ENCODE measurements at regions not wholly inside any gene's neighbourhood (a gene's known extent, or its start where the extent isn't known, plus 50 kb on each side); places are given as distances from the start of the nearest gene placed in this dataset.

DNA sequence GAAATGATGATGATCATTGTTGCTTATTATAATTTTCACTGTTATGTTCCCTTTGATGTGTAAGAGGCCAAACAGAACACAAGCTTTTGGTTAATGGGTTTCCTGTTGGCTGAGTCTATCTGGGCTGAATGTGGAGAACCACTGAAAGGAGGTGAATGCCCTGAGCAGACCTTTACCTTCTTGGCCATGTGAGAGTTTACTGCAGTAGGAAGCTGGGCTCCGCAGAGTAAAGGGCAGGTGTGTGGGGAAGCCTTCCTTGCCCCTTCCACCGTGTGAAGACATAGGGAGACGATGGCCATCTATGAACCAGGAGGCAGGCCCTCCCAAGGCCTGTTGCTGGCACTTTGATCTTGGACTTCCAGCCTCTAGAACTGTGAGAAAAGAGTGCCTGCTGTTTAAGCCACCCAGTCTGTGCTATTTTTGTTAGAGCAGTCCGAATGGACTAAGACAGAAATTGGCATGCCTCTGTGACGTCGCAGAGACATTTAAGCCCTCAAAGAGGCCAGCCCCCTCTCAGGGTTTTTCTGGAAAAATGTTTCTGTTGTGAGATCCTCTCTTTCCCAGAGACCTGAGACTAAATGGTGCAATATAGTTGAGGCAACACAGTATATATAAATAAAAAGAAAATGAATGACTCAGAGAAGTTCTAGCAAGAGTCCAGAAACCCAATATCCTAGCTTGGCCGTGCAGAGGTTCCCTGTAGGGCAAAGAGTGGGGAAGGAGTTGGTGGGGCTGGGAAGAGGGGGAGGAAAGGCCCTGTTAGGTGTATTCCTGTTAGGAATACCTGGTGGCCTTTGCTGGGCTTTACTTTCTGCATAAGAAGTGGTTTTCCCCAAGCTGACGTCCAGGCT, 121.9 kb upstream of the LGALSL start:
- 73% methylated on average over 4 of the region's 8 CpGs for WGBS (ENCODE audit: insufficient coverage)
- no peaks in the 10 kb centered on the region for H3K36me3 ChIP-seq (ENCODE audit: control insufficient read depth, insufficient read depth, low read length)
- H3K4me3 ChIP-seq (ENCODE audit: low read length): no peak overlapping the region
- peaks cover 34% of the 10 kb centered on the region for H3K4me1 ChIP-seq (ENCODE audit: control insufficient read depth, insufficient read depth, low read length)
- no peak for DNase-seq
- no peaks in the 10 kb centered on the region for H3K27me3 ChIP-seq (ENCODE audit: control insufficient read depth, insufficient read depth, low read length)
- H3K9me3 ChIP-seq (replicated peaks; ENCODE audit: control insufficient read depth, low read depth, low read length): no peaks in the 10 kb centered on the region
- H3K27ac ChIP-seq (ENCODE audit: low read length): no peak overlapping the region

- H3K27ac ChIP-seq (ENCODE audit: low read length): no peak overlapping the region
- H3K27me3 ChIP-seq (ENCODE audit: control insufficient read depth, insufficient read depth, low read length): no peaks in the 10 kb centered on the region
- DNase-seq: no peak
- peaks cover 12% of the 10 kb centered on the region for H3K4me1 ChIP-seq (ENCODE audit: control insufficient read depth, insufficient read depth, low read length)
- no peaks in the 10 kb centered on the region for H3K9me3 ChIP-seq (replicated peaks; ENCODE audit: control insufficient read depth, low read depth, low read length)
- WGBS (ENCODE audit: insufficient coverage): no CpG with 5 or more reads among the region's 1 CpG
- no peaks in the 10 kb centered on the region for H3K36me3 ChIP-seq (ENCODE audit: control insufficient read depth, insufficient read depth, low read length)
- no peak overlapping the region for H3K4me3 ChIP-seq (ENCODE audit: low read length)
Measured at GRCh38 chr2:64336171-64336570, 117.8 kb upstream of the LGALSL start.

DNA sequence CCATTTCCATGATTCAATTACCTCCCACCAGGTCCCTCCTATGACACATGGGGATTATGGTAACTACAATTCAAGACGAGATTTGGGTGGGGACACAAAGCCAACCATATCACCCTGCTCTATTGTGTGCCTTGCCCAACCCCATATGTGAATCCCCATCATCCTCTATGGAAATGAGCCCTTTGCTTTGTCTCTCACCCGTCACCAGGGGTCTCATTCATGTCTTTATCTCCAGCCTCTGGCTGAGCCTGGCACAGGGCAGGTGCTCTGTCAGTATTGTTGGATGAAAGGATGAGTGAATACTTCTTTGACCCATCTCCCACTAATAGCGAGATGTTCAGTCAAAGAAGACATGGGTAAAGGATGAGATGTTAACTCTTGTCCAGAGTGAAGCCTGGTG, 116.6 kb upstream of the LGALSL start:
- H3K9me3 ChIP-seq (replicated peaks; ENCODE audit: control insufficient read depth, low read depth, low read length): no peaks in the 10 kb centered on the region
- DNase-seq: no peak
- H3K27ac ChIP-seq (ENCODE audit: low read length): no peak overlapping the region
- H3K4me3 ChIP-seq (ENCODE audit: low read length): no peak overlapping the region
- H3K36me3 ChIP-seq (ENCODE audit: control insufficient read depth, insufficient read depth, low read length): no peaks in the 10 kb centered on the region
- H3K27me3 ChIP-seq (ENCODE audit: control insufficient read depth, insufficient read depth, low read length): no peaks in the 10 kb centered on the region
- peaks cover 2% of the 10 kb centered on the region for H3K4me1 ChIP-seq (ENCODE audit: control insufficient read depth, insufficient read depth, low read length)
- WGBS (ENCODE audit: insufficient coverage): 100% methylated on average over 1 of the region's 3 CpGs

DNA sequence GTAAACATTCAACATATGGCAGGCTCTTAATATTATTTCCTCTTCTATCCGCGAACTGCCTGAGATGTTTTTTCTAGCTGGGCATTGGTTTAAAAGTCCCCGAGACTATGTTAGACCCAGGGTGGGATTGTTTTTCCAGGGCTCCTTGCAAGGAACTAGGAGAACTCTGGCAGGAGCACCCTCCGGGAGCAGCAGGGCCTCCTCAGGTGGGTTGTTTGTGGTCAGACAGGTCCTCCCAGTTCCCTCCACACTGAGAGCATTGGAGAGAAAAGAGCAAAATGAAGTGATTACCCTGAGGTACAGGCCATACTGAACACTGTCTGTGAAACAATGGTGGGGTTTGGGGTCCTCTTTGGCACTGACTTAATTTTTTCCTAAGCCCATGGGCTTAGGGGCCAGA, 115.9 kb upstream of the LGALSL start:
- H3K27ac ChIP-seq (ENCODE audit: low read length): no peak overlapping the region
- no peak for DNase-seq
- H3K4me3 ChIP-seq (ENCODE audit: low read length): no peak overlapping the region
- H3K4me1 ChIP-seq (ENCODE audit: control insufficient read depth, insufficient read depth, low read length): peaks cover 2% of the 10 kb centered on the region
- no peaks in the 10 kb centered on the region for H3K36me3 ChIP-seq (ENCODE audit: control insufficient read depth, insufficient read depth, low read length)
- 100% methylated on average over 1 of the region's 4 CpGs for WGBS (ENCODE audit: insufficient coverage)
- no peaks in the 10 kb centered on the region for H3K27me3 ChIP-seq (ENCODE audit: control insufficient read depth, insufficient read depth, low read length)
- H3K9me3 ChIP-seq (replicated peaks; ENCODE audit: control insufficient read depth, low read depth, low read length): no peaks in the 10 kb centered on the region

DNA sequence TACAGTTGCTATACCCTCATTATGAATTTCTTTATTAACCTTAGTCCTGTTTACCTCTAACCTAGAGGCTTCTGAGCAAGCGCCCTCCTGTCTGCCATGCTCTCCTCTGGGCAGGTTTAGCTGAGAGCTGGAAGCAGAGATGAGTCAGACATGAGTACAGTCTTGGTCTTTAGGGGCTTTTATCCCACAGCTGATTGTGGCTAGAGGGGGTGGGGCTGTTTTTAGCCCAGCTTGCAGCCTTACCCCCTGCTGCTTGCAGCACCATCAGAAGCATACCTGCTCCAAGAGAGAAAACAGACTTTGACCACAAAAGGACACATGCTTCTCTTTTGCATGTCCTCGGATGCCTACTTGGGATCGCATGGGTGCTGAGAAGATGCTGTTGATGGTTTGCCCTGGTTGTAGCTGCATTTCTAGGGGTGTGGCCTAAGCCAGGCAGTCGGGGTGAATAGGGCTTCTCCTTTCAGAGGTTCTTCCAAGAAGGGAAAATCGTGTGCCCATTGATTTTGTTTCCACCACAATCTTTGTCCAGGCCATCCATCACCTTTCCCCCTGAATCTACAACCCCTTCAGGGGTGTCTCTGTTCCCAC, 115.0 kb upstream of the LGALSL start:
- H3K4me1 ChIP-seq (ENCODE audit: control insufficient read depth, insufficient read depth, low read length): peaks cover 2% of the 10 kb centered on the region
- DNase-seq: no peak
- no peaks in the 10 kb centered on the region for H3K9me3 ChIP-seq (replicated peaks; ENCODE audit: control insufficient read depth, low read depth, low read length)
- H3K27ac ChIP-seq (ENCODE audit: low read length): no peak overlapping the region
- H3K36me3 ChIP-seq (ENCODE audit: control insufficient read depth, insufficient read depth, low read length): no peaks in the 10 kb centered on the region
- 56% methylated on average over 3 of the region's 5 CpGs for WGBS (ENCODE audit: insufficient coverage)
- no peak overlapping the region for H3K4me3 ChIP-seq (ENCODE audit: low read length)
- no peaks in the 10 kb centered on the region for H3K27me3 ChIP-seq (ENCODE audit: control insufficient read depth, insufficient read depth, low read length)

- H3K36me3 ChIP-seq (ENCODE audit: control insufficient read depth, insufficient read depth, low read length): no peaks in the 10 kb centered on the region
- DNase-seq: no peak
- 100% methylated on average over 1 of the region's 6 CpGs for WGBS (ENCODE audit: insufficient coverage)
- H3K27me3 ChIP-seq (ENCODE audit: control insufficient read depth, insufficient read depth, low read length): no peaks in the 10 kb centered on the region
- H3K9me3 ChIP-seq (replicated peaks; ENCODE audit: control insufficient read depth, low read depth, low read length): no peaks in the 10 kb centered on the region
- no peak overlapping the region for H3K4me3 ChIP-seq (ENCODE audit: low read length)
- no peak overlapping the region for H3K27ac ChIP-seq (ENCODE audit: low read length)
- peaks cover 2% of the 10 kb centered on the region for H3K4me1 ChIP-seq (ENCODE audit: control insufficient read depth, insufficient read depth, low read length)
Measured at GRCh38 chr2:64341461-64341860, 112.5 kb upstream of the LGALSL start.

- Histone ChIP-seq H3K9me3 (replicated peaks; ENCODE audit: control insufficient read depth, low read depth, low read length) (no peaks in the 10 kb centered on the region), H3K4me1 (ENCODE audit: control insufficient read depth, insufficient read depth, low read length) (peaks cover 2% of the 10 kb centered on the region), H3K27me3 (ENCODE audit: control insufficient read depth, insufficient read depth, low read length) (no peaks in the 10 kb centered on the region), H3K36me3 (ENCODE audit: control insufficient read depth, insufficient read depth, low read length) (no peaks in the 10 kb centered on the region), H3K4me3 (ENCODE audit: low read length) (no peak overlapping the region), H3K27ac (ENCODE audit: low read length) (no peak overlapping the region)
- 56% methylated on average over 1 of the region's 6 CpGs for WGBS (ENCODE audit: insufficient coverage)
- DNase-seq: no peak
Measured at GRCh38 chr2:64342195-64343099, 111.5 kb upstream of the LGALSL start.

DNA sequence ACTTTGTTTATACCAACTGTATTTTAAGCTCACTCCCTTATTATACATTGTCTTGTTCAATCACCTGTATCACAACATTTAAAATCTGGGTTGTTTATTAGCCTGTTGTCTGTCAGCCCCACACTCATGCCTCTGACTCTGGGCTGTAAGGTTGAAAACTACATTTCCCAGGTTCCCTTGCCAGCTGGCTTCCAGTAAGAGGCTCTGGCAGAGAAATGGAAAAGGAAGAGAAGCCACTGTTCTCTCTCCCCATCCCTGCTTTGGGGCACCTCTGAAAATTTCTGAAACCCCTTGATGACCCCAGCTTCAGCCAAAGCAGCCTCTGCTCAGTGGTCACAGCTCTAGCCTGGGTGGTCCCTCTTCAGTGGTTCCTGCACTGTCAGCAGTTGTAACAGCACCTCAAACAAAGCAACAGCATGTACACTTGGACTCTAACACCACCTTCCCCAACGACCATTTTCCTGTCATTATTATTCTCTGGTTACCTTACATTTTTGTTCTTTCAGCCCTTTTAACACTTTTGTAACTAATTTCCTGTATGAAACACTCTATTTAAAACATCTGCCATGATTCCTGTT, 108.9 kb upstream of the LGALSL start:
- Histone ChIP-seq H3K36me3 (ENCODE audit: control insufficient read depth, insufficient read depth, low read length) (no peaks in the 10 kb centered on the region), H3K4me3 (ENCODE audit: low read length) (no peak overlapping the region), H3K27me3 (ENCODE audit: control insufficient read depth, insufficient read depth, low read length) (no peaks in the 10 kb centered on the region), H3K9me3 (replicated peaks; ENCODE audit: control insufficient read depth, low read depth, low read length) (no peaks in the 10 kb centered on the region), H3K4me1 (ENCODE audit: control insufficient read depth, insufficient read depth, low read length) (peaks cover 2% of the 10 kb centered on the region), H3K27ac (ENCODE audit: low read length) (no peak overlapping the region)
- WGBS (ENCODE audit: insufficient coverage): 0% methylated on average over 1 of the region's 1 CpG
- DNase-seq: no peak

DNA sequence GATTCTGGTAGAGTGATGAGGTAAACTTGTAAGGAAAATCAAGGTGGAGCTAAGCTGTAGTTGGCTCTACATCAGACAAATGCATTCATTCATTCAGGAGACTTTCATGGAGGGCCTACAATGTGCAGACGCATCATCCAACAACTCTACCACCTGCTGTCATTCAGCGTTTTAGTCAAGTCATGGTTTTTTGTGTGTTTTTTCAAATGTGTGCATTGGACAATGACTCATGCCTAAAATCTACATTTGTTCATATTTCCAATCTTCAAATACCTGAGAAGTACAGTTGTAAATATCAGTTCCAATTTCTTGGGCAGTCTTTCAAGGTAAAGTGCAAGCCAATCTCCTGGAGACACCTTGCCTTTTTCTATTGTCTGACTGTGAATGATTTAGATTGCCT, 108.0 kb upstream of the LGALSL start:
- no peak overlapping the region for H3K4me3 ChIP-seq (ENCODE audit: low read length)
- H3K9me3 ChIP-seq (replicated peaks; ENCODE audit: control insufficient read depth, low read depth, low read length): no peaks in the 10 kb centered on the region
- no peak for DNase-seq
- peaks cover under 1% of the 10 kb centered on the region for H3K4me1 ChIP-seq (ENCODE audit: control insufficient read depth, insufficient read depth, low read length)
- H3K27me3 ChIP-seq (ENCODE audit: control insufficient read depth, insufficient read depth, low read length): no peaks in the 10 kb centered on the region
- H3K27ac ChIP-seq (ENCODE audit: low read length): no peak overlapping the region
- no CpG with 5 or more reads among the region's 2 CpGs for WGBS (ENCODE audit: insufficient coverage)
- no peaks in the 10 kb centered on the region for H3K36me3 ChIP-seq (ENCODE audit: control insufficient read depth, insufficient read depth, low read length)

Measured in muscle of leg (tissue), 3 donors.